Mesothelial cell of epicardium (in vitro differentiated cells): ENCODE measurements at regions not wholly inside any gene's neighbourhood (a gene's known extent, or its start where the extent isn't known, plus 50 kb on each side); places are given as distances from the start of the nearest gene placed in this dataset.
"Not testable (repeated sequence)": the region's sequence is repeated elsewhere in the genome, so short reads cannot be mapped to it uniquely, and the experiment has no call there.

Experiments used
- DNase-seq, 2 experiments: peaks; one replicate each; pipeline ENCODE4 v3.0.0; 2021; ENCODE audit warnings: low spot score in 2 of 2; ENCODE audit not compliant: unreplicated experiment in 2 of 2
- H3K27ac Mint-ChIP-seq: 2 replicates; pipeline ENCODE4 v1.8.0; 2021; ENCODE audit warnings: mixed read lengths
- H3K27me3 Mint-ChIP-seq: 2 replicates; pipeline ENCODE4 v1.8.0; 2021; ENCODE audit warnings: low read depth, mixed read lengths
- H3K36me3 Mint-ChIP-seq: 2 replicates; pipeline ENCODE4 v1.8.0; 2021; ENCODE audit warnings: mixed read lengths
- H3K4me1 Mint-ChIP-seq: 2 replicates; pipeline ENCODE4 v1.8.0; 2021; ENCODE audit warnings: mixed read lengths
- H3K4me3 Mint-ChIP-seq: 2 replicates; pipeline ENCODE4 v1.8.0; 2021; ENCODE audit warnings: mild to moderate bottlenecking, moderate library complexity, mixed read lengths
- H3K9me3 Mint-ChIP-seq: 2 replicates; pipeline ENCODE4 v1.8.0; 2021; ENCODE audit warnings: mixed read lengths
- CTCF ChIP-seq: fragments of 200-600 bp; sonication (generic); IDR thresholded peaks from one replicate; pipeline ENCODE4 v1.5.0; 2021; ENCODE audit warnings: antibody characterized with exemption; ENCODE audit not compliant: unreplicated experiment

- Mint-ChIP-seq H3K36me3 (no peaks in the 10 kb centered on the region), H3K27ac (no peak overlapping the region), H3K4me3 (no peak overlapping the region), H3K4me1 (peaks cover 7% of the 10 kb centered on the region), H3K9me3 (no peaks in the 10 kb centered on the region), H3K27me3 (peaks cover 16% of the 10 kb centered on the region)
- no peak for DNase-seq
- no peak for TF ChIP-seq CTCF
Observed at GRCh38 chr9:19634881-19635280, 154.0 kb downstream of the SLC24A2 start.

GRCh38 chr9:19631181-19631580, 157.7 kb downstream of the SLC24A2 start:
- H3K9me3 Mint-ChIP-seq = no peaks in the 10 kb centered on the region
- DNase-seq = no peak
- no peak overlapping the region for H3K27ac Mint-ChIP-seq
- no peaks in the 10 kb centered on the region for H3K36me3 Mint-ChIP-seq
- peaks cover 7% of the 10 kb centered on the region for H3K4me1 Mint-ChIP-seq
- no peak overlapping the region for H3K4me3 Mint-ChIP-seq
- H3K27me3 Mint-ChIP-seq = peaks cover under 1% of the 10 kb centered on the region
- no peak for TF ChIP-seq CTCF

GRCh38 chr9:19630760-19631159, 158.1 kb downstream of the SLC24A2 start:
- Mint-ChIP-seq H3K36me3 (no peaks in the 10 kb centered on the region), H3K9me3 (no peaks in the 10 kb centered on the region), H3K27me3 (no peaks in the 10 kb centered on the region), H3K27ac (no peak overlapping the region), H3K4me3 (no peak overlapping the region), H3K4me1 (peaks cover 7% of the 10 kb centered on the region)
- no peak for DNase-seq
- TF ChIP-seq CTCF = no peak

- TF ChIP-seq CTCF = peak; percentile 37
- Mint-ChIP-seq H3K27me3 (no peaks in the 10 kb centered on the region), H3K36me3 (no peaks in the 10 kb centered on the region), H3K27ac (no peak overlapping the region), H3K4me3 (no peak overlapping the region), H3K4me1 (peaks cover 7% of the 10 kb centered on the region), H3K9me3 (no peaks in the 10 kb centered on the region)
- DNase-seq = no peak
Observed at GRCh38 chr9:19629488-19629887, 159.3 kb downstream of the SLC24A2 start.

GRCh38 chr9:19625426-19625825, 163.4 kb downstream of the SLC24A2 start:
- DNase-seq, H3K4me3 Mint-ChIP-seq, H3K27ac Mint-ChIP-seq, H3K36me3 Mint-ChIP-seq, H3K9me3 Mint-ChIP-seq, H3K4me1 Mint-ChIP-seq: not testable (repeated sequence)
- H3K27me3 Mint-ChIP-seq = peaks cover 13% of the 10 kb centered on the region

GRCh38 chr9:19624519-19624918, 164.3 kb downstream of the SLC24A2 start:
- Mint-ChIP-seq H3K36me3 (no peaks in the 10 kb centered on the region), H3K4me1 (no peaks in the 10 kb centered on the region), H3K27me3 (peaks cover 20% of the 10 kb centered on the region), H3K27ac (no peak overlapping the region), H3K9me3 (no peaks in the 10 kb centered on the region), H3K4me3 (no peak overlapping the region)
- no peak for TF ChIP-seq CTCF
- DNase-seq = no peak
